ENCODE measurements at regions not wholly inside any gene's neighbourhood (a gene's known extent, or its start where the extent isn't known, plus 50 kb on each side); places are given as distances from the start of the nearest gene placed in this dataset.

DNA sequence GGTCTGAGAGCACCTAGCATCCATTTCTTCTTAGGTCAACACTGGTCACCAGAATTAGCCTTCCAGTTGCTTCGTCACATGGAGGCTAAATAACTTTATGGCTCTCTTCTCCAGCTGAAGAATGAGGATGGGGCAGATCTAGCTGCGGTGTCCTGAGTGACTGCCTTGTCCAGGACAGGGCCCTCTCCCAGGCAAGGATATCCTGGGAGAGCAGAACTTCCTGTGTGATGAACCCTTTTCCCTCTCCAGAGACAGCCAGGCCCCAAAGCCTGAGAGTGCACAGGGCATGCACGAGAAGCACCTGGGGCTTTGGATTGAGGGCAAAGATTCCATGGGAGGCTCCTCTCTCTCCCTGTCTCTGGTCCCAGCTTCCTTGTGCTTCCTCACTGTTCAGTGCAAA is 108.2 kb upstream of the MAMLD1 start:
- no peak for DNase-seq (ENCODE audit: unreplicated experiment)
- TF ChIP-seq, protein P1, sequence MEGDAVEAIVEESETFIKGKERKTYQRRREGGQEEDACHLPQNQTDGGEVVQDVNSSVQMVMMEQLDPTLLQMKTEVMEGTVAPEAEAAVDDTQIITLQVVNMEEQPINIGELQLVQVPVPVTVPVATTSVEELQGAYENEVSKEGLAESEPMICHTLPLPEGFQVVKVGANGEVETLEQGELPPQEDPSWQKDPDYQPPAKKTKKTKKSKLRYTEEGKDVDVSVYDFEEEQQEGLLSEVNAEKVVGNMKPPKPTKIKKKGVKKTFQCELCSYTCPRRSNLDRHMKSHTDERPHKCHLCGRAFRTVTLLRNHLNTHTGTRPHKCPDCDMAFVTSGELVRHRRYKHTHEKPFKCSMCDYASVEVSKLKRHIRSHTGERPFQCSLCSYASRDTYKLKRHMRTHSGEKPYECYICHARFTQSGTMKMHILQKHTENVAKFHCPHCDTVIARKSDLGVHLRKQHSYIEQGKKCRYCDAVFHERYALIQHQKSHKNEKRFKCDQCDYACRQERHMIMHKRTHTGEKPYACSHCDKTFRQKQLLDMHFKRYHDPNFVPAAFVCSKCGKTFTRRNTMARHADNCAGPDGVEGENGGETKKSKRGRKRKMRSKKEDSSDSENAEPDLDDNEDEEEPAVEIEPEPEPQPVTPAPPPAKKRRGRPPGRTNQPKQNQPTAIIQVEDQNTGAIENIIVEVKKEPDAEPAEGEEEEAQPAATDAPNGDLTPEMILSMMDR (IDR thresholded peaks at IDR 0.05; ENCODE audit: unreplicated experiment), result no peak
- no peaks in the 10 kb centered on the region for H3K4me1 Mint-ChIP-seq (ENCODE audit: insufficient read depth, unreplicated experiment)
- H3K27ac Mint-ChIP-seq (ENCODE audit: low read depth, unreplicated experiment), result no peak overlapping the region
- H3K9me3 Mint-ChIP-seq (ENCODE audit: unreplicated experiment), result no peaks in the 10 kb centered on the region
- intact Hi-C loops (cut with micrococcal nuclease), result no loop called here
- no peaks in the 10 kb centered on the region for H3K36me3 Mint-ChIP-seq (ENCODE audit: insufficient read depth, unreplicated experiment)
- no peaks in the 10 kb centered on the region for H3K27me3 Mint-ChIP-seq (ENCODE audit: insufficient read depth, unreplicated experiment)
- H3K4me3 Mint-ChIP-seq (ENCODE audit: unreplicated experiment), result no peak overlapping the region
- POLR2A ChIA-PET, result no interaction called here
- CTCF ChIA-PET, result no interaction called here
- no TSS peak for BruUV-seq (replicated peaks)

DNA sequence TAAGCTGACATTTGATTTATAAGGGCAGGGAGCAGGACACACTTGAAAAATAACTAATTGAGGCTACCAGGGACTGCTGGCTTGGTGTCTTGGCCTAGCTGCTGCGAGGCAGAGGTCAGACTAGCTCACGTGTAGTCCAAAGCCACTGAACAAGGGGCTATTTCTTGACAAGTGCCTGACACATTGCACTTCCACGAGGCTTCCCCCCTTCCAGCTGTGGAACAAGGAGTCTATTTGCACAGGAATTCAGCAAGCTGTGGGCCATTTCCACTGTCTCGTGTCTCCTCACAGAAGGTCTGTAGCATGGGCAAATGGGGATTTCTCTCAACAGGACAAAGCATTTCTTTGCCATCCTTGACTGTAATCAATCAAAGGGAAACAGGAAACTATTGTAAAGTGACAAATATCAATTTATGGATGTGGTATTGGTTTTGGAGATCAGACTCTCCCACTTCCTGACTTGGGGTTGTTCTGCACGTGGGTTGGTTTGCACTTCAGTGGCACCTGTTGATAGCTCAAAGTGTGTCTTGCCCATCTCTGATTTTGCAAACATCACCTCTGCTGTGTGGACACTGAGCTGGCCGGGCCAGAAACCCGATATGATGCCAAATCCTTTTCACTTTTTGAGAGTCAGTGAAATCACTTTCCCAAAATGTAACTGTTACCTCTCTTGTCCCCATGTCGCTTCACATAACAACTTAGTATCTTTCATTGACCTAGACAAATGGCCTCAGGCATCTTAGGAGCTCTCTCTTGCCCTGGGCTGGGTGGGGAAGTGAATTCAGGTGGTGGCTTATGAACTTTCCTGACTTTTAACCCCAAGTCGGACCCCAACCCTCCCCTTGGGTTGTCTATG is 107.4 kb upstream of the MAMLD1 start:
- Mint-ChIP-seq H3K9me3 (ENCODE audit: unreplicated experiment) (no peaks in the 10 kb centered on the region), H3K36me3 (ENCODE audit: insufficient read depth, unreplicated experiment) (no peaks in the 10 kb centered on the region), H3K27me3 (ENCODE audit: insufficient read depth, unreplicated experiment) (no peaks in the 10 kb centered on the region), H3K4me3 (ENCODE audit: unreplicated experiment) (no peak overlapping the region), H3K27ac (ENCODE audit: low read depth, unreplicated experiment) (no peak overlapping the region), H3K4me1 (ENCODE audit: insufficient read depth, unreplicated experiment) (no peaks in the 10 kb centered on the region)
- TF ChIP-seq, protein P1 (IDR thresholded peaks at IDR 0.05; ENCODE audit: unreplicated experiment), result no peak
- intact Hi-C loops (cut with micrococcal nuclease), result no loop called here
- ChIA-PET POLR2A (no interaction called here), CTCF (no interaction called here)
- DNase-seq (ENCODE audit: unreplicated experiment), result no peak
- BruUV-seq (replicated peaks), result no TSS peak

DNA sequence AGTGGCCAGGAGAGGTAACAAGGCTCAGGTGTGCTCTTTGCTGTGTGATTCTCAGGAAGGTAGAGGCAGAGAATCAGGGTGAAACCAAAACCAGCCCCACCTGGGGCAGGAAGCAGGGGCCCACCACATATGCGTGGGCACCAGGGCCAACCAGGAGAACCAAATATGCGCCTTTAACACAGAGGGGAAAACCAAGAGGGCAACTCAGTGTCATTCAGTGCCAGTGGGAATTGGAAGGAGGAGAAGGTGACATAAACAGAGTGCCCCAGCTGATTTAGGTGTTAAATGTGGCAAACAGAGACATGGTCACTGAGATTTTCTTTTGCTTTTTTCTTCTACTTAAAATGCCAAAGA is 106.8 kb upstream of the MAMLD1 start:
- POLR2A ChIA-PET, result no interaction called here
- H3K27me3 Mint-ChIP-seq (ENCODE audit: insufficient read depth, unreplicated experiment), result no peaks in the 10 kb centered on the region
- no peaks in the 10 kb centered on the region for H3K36me3 Mint-ChIP-seq (ENCODE audit: insufficient read depth, unreplicated experiment)
- no TSS peak for BruUV-seq (replicated peaks)
- H3K4me1 Mint-ChIP-seq (ENCODE audit: insufficient read depth, unreplicated experiment), result no peaks in the 10 kb centered on the region
- H3K27ac Mint-ChIP-seq (ENCODE audit: low read depth, unreplicated experiment), result no peak overlapping the region
- H3K9me3 Mint-ChIP-seq (ENCODE audit: unreplicated experiment), result no peaks in the 10 kb centered on the region
- no peak overlapping the region for H3K4me3 Mint-ChIP-seq (ENCODE audit: unreplicated experiment)
- CTCF ChIA-PET, result no interaction called here
- intact Hi-C loops (cut with micrococcal nuclease), result no loop called here
- TF ChIP-seq, protein P1 (IDR thresholded peaks at IDR 0.05; ENCODE audit: unreplicated experiment), result no peak
- DNase-seq (ENCODE audit: unreplicated experiment), result no peak

DNA sequence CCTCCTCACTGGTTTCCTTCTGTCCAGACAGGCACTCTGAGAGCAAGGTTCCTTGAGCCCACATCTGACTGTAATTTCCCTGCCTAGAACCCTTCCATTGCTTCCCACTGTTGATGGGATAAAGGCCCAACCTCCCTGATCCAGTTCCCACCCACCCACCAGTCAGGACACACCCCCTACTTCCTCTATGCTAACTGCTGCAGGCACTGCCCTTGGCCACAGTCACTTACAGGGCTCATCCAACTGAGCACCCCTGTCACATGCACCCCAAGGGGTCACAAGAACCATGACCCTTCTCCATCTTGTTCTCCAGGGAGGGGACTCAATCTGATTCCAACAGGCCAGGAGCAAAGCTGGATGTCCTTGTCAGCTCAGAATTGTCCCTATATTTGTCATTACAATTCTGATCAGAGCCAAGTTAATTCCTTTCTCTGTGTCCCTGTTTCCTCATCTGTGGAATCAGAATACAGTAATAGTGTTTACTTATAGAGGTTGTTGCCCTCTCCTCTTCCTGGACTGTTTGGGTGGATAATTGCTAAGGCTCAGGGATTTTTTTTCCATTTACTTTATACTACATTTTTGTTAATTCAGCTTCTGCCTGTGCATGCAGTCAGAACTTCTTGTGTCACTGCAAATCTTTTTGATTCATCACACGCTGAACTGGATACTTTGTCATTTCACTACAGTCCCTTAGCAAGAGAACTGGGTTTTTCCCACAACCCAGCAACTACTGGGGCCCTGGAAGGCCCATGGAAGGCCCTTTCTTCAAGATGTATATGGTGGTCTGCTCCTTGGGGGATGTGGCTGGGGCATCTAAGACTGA is 105.6 kb upstream of the MAMLD1 start:
- DNase-seq (ENCODE audit: unreplicated experiment), result no peak
- Mint-ChIP-seq H3K4me3 (ENCODE audit: unreplicated experiment) (no peak overlapping the region), H3K27me3 (ENCODE audit: insufficient read depth, unreplicated experiment) (no peaks in the 10 kb centered on the region), H3K4me1 (ENCODE audit: insufficient read depth, unreplicated experiment) (no peaks in the 10 kb centered on the region), H3K36me3 (ENCODE audit: insufficient read depth, unreplicated experiment) (no peaks in the 10 kb centered on the region), H3K9me3 (ENCODE audit: unreplicated experiment) (no peaks in the 10 kb centered on the region), H3K27ac (ENCODE audit: low read depth, unreplicated experiment) (no peak overlapping the region)
- intact Hi-C loops (cut with micrococcal nuclease), result no loop called here
- ChIA-PET POLR2A (no interaction called here), CTCF (no interaction called here)
- BruUV-seq (replicated peaks), result no TSS peak
- TF ChIP-seq, protein P1 (IDR thresholded peaks at IDR 0.05; ENCODE audit: unreplicated experiment), result no peak

Data from MCF 10A (cell line).